H1 (cell line): ENCODE measurements at regions not wholly inside any gene's neighbourhood (a gene's known extent, or its start where the extent isn't known, plus 50 kb on each side); places are given as distances from the start of the nearest gene placed in this dataset.

Experiments used
- BACH1 ChIP-seq: IDR thresholded peaks from 2 replicates; pipeline ENCODE4 v1.6.1; 2012; ENCODE audit warnings: low read length, improper control_type of control experiment
- BCL11A ChIP-seq, 2 experiments: IDR thresholded peaks; one replicate each; pipeline ENCODE4 v1.6.1; 2011; ENCODE audit warnings: low read depth in 2 of 2, low read length in 2 of 2, mild to moderate bottlenecking in 2 of 2
- CHD7 ChIP-seq: fragments of 300-600 bp; sonication (generic); IDR thresholded peaks from 2 replicates; pipeline ENCODE4 v1.7.1; 2012; ENCODE audit warnings: low read length, moderate library complexity, mild to moderate bottlenecking, inconsistent platforms; ENCODE audit not compliant: insufficient replicate concordance
- GABPA ChIP-seq: IDR thresholded peaks from 2 replicates; pipeline ENCODE4 v1.6.1; 2011; ENCODE audit warnings: mild to moderate bottlenecking, low read length, moderate library complexity, borderline replicate concordance; ENCODE audit not compliant: insufficient read depth
- KDM1A ChIP-seq: fragments of 200-600, 300-600 bp; sonication (generic); IDR thresholded peaks from 2 replicates; pipeline ENCODE4 v1.7.1; 2016; ENCODE audit warnings: mild to moderate bottlenecking, low read length, borderline replicate concordance
- RFX5 ChIP-seq: IDR thresholded peaks from 2 replicates; pipeline ENCODE4 v1.6.1; 2011; ENCODE audit warnings: low read depth, low read length, improper control_type of control experiment, borderline replicate concordance
- TAF7 ChIP-seq: optimal IDR thresholded peaks from 2 replicates; pipeline ENCODE3; 2011; ENCODE audit warnings: low read depth, mild to moderate bottlenecking, inconsistent platforms, low read length, moderate library complexity, borderline replicate concordance
- TCF12 ChIP-seq: IDR thresholded peaks from 2 replicates; pipeline ENCODE4 v1.6.1; 2011; ENCODE audit warnings: low read depth, mild to moderate bottlenecking, low read length
- YY1 ChIP-seq: IDR thresholded peaks from 2 replicates; pipeline ENCODE4 v1.6.1; 2011; ENCODE audit warnings: low read depth, mild to moderate bottlenecking, low read length

GRCh38 chr1:29481031-29481430, 244.7 kb downstream of the PTPRU start (continued):
- TF ChIP-seq CHD7 (no peak), KDM1A (no peak), BACH1 (no peak), GABPA (no peak), YY1 (no peak), RFX5 (no peak), TCF12 (no peak), BCL11A (IDR thresholded peaks at IDR 0.05; ENCODE audit: low read depth in 2 of 2, low read length in 2 of 2) (no peak), TAF7 (no peak)
